ENCODE measurements at regions not wholly inside any gene's neighbourhood (a gene's known extent, or its start where the extent isn't known, plus 50 kb on each side); places are given as distances from the start of the nearest gene placed in this dataset.

GRCh38 chr16:79452671-79453070, 147.9 kb downstream of the MAF start:
- no peak for TF ChIP-seq POLR2AphosphoS5 (IDR thresholded peaks at IDR 0.05)
- no peak for TF ChIP-seq EZH2 (IDR thresholded peaks at IDR 0.05; ENCODE audit: borderline replicate concordance, insufficient read depth, low read length, poor library complexity, severe bottlenecking)
- TF ChIP-seq SMC3 (conservative IDR thresholded peaks at IDR 0.05; ENCODE audit: poor library complexity): no peak
- TF ChIP-seq, protein P1, sequence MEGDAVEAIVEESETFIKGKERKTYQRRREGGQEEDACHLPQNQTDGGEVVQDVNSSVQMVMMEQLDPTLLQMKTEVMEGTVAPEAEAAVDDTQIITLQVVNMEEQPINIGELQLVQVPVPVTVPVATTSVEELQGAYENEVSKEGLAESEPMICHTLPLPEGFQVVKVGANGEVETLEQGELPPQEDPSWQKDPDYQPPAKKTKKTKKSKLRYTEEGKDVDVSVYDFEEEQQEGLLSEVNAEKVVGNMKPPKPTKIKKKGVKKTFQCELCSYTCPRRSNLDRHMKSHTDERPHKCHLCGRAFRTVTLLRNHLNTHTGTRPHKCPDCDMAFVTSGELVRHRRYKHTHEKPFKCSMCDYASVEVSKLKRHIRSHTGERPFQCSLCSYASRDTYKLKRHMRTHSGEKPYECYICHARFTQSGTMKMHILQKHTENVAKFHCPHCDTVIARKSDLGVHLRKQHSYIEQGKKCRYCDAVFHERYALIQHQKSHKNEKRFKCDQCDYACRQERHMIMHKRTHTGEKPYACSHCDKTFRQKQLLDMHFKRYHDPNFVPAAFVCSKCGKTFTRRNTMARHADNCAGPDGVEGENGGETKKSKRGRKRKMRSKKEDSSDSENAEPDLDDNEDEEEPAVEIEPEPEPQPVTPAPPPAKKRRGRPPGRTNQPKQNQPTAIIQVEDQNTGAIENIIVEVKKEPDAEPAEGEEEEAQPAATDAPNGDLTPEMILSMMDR (IDR thresholded peaks at IDR 0.05; ENCODE audit: poor library complexity, severe bottlenecking): no peak
- no peak for TF ChIP-seq RAD21 (conservative IDR thresholded peaks at IDR 0.05)
- no peak for TF ChIP-seq EP300 (conservative IDR thresholded peaks at IDR 0.05; ENCODE audit: poor library complexity, severe bottlenecking)
- TF ChIP-seq REST (IDR thresholded peaks at IDR 0.05; ENCODE audit: borderline replicate concordance): no peak

All from neural cell (in vitro differentiated cells).